Uterus (tissue), 3 donors: ENCODE measurements at regions not wholly inside any gene's neighbourhood (a gene's known extent, or its start where the extent isn't known, plus 50 kb on each side); places are given as distances from the start of the nearest gene placed in this dataset.

Experiments
- DNase-seq, 2 donors: peaks; one replicate each; pipeline ENCODE4 v3.0.0-alpha.2; 2019 to 2020
- H3K27ac ChIP-seq, 2 donors: fragments of 200-600 bp; sonication (generic); 1 replicate in 1 of 2; 2 replicates in 1 of 2; pipeline ENCODE4 v1.5.1; 2016 to 2018
- H3K27me3 ChIP-seq, 2 donors: fragments of 200-600 bp; sonication (generic); one replicate each; pipeline ENCODE4 v1.5.1; 2018 to 2019; ENCODE audit warnings: control low read depth in 1 of 2
- H3K36me3 ChIP-seq, 2 donors: fragments of 200-600 bp; sonication (generic); one replicate each; pipeline ENCODE4 v1.5.1; 2019; ENCODE audit warnings: control low read depth in 1 of 2
- H3K4me1 ChIP-seq, 2 donors: fragments of 200-600 bp; sonication (generic); one replicate each; pipeline ENCODE4 v1.5.1; 2018 to 2019; ENCODE audit warnings: control low read depth in 1 of 2
- H3K4me3 ChIP-seq, 2 donors: fragments of 200-600 bp; sonication (generic); 1 replicate in 1 of 2; 2 replicates in 1 of 2; pipeline ENCODE4 v1.5.1; 2018 to 2019; ENCODE audit warnings: mild to moderate bottlenecking in 1 of 2
- H3K9me3 ChIP-seq, 2 donors: fragments of 200-600 bp; sonication (generic); one replicate each; pipeline ENCODE4 v1.5.1; 2019; ENCODE audit warnings: control low read depth in 1 of 2
- POLR2A ChIP-seq, 2 donors: fragments of 450-650 bp; IDR thresholded peaks; one replicate each; pipeline ENCODE4 v1.6.1; 2016; ENCODE audit warnings: antibody characterized with exemption in 2 of 2, mild to moderate bottlenecking in 1 of 2, moderate library complexity in 1 of 2
- intact Hi-C: fragments of 100-400 bp; cut with DNase I; formaldehyde crosslinking; loops from one replicate; pipeline ENCODE4 v1.15.1; 2023; ENCODE audit warnings: low total_unique reads
- TF ChIP-seq, protein P1 (sequence below), 4 experiments: fragments of 200-600 bp in 2 of 4; fragments of 450-650 bp in 2 of 4; sonication (generic) in 2 of 4; IDR thresholded peaks; one replicate each; pipeline ENCODE4 v1.5.1; 2016 to 2019; ENCODE audit warnings: antibody characterized with exemption in 4 of 4, mild to moderate bottlenecking in 2 of 4, moderate library complexity in 1 of 4
- donor health status: DM: yes; HTN: yes; CAD: no.

DNA sequence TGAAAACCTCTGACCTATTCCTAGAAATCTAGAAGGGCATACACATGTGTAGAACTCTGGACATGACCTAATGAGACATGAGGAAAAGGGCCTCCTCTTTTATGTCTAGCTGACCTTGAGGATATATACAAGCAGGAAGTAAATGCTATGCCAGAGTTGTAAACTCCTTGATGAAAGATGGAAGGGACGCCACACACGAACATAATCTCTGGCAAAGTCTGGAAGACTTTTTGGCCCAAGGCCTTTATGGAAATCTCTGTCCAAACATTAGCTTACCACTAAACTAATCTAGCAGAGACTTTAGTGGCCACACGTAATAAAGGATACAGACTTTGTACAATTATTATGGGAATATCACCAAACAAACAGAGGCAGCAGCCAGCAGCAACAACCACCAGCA lies 138.1 kb upstream of the THSD7A start:
- Histone ChIP-seq H3K27me3 (no peaks in the 10 kb centered on the region), H3K4me1 (no peaks in the 10 kb centered on the region), H3K27ac (no peak overlapping the region), H3K36me3 (no peaks in the 10 kb centered on the region), H3K4me3 (no peak overlapping the region), H3K9me3 (no peaks in the 10 kb centered on the region)
- TF ChIP-seq POLR2A (IDR thresholded peaks at IDR 0.05): no peak
- intact Hi-C loops: no loop called here
- no peak for DNase-seq

DNA sequence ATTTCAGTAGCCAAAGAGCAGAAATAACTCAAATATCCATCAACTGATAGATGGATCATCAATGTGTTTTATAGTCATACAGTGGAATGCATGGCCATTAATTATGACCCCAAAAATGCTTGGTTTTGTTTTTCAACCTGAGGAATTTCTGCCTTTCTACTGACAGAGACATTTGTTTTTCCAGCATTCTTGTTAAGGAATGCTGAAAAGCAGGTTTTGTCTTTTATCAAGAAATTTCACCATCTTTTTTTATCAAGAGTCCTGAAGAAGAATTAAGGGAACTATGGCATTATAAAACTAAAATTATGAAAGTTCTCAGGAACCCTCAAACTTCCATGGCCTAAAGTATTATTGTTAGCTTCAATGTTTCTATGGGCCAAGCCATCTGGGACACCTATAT lies 153.4 kb upstream of the THSD7A start:
- Histone ChIP-seq H3K4me1 (no peaks in the 10 kb centered on the region), H3K27me3 (no peaks in the 10 kb centered on the region), H3K9me3 (no peaks in the 10 kb centered on the region), H3K27ac (no peak overlapping the region), H3K4me3 (no peak overlapping the region), H3K36me3 (no peaks in the 10 kb centered on the region)
- TF ChIP-seq, protein P1, sequence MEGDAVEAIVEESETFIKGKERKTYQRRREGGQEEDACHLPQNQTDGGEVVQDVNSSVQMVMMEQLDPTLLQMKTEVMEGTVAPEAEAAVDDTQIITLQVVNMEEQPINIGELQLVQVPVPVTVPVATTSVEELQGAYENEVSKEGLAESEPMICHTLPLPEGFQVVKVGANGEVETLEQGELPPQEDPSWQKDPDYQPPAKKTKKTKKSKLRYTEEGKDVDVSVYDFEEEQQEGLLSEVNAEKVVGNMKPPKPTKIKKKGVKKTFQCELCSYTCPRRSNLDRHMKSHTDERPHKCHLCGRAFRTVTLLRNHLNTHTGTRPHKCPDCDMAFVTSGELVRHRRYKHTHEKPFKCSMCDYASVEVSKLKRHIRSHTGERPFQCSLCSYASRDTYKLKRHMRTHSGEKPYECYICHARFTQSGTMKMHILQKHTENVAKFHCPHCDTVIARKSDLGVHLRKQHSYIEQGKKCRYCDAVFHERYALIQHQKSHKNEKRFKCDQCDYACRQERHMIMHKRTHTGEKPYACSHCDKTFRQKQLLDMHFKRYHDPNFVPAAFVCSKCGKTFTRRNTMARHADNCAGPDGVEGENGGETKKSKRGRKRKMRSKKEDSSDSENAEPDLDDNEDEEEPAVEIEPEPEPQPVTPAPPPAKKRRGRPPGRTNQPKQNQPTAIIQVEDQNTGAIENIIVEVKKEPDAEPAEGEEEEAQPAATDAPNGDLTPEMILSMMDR (IDR thresholded peaks at IDR 0.05): no peak
- no peak for TF ChIP-seq POLR2A (IDR thresholded peaks at IDR 0.05)
- DNase-seq: no peak
- intact Hi-C loops: no loop called here

DNA sequence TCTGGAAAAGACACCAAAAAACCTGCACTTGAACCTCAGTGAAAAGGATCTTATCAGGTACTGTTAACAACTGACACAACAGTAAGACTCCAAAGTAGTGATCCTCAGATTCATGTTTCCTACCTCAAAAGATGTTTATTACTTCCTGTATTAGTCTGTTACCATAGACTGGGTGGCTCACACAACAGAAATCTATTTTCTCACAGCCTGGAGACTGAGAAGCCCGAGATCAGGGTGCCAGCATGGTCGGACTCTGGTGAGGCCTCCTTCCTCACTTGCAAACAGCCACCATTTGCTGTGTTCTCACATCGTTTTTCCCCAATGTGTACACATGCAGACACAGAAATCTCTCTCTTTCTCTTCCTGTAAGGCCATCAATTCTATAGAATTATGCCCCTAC lies 154.0 kb upstream of the THSD7A start:
- Histone ChIP-seq H3K27me3 (no peaks in the 10 kb centered on the region), H3K36me3 (no peaks in the 10 kb centered on the region), H3K4me1 (no peaks in the 10 kb centered on the region), H3K27ac (no peak overlapping the region), H3K9me3 (no peaks in the 10 kb centered on the region), H3K4me3 (no peak overlapping the region)
- intact Hi-C loops: no loop called here
- no peak for TF ChIP-seq POLR2A (IDR thresholded peaks at IDR 0.05)
- TF ChIP-seq, protein P1 (IDR thresholded peaks at IDR 0.05): no peak
- DNase-seq: no peak

DNA sequence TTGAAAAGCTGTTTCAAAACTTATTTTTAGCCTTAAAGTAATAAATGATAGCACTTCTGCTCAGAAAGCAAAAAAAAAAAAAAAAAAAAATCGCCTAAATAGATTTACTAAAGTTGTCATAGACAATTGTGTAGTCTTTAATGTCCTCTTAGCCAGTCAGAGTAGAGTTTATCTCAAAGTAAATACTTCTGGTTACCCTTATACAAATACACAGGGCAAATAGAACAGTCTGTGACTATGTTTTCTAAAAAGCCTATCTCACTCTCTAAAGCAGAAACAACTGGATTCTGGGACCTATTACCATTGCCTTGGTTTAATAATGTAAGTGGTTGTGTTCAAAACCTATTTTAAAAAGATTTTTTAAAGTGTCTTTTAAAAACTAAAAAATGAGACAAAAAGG lies 156.2 kb upstream of the THSD7A start:
- Histone ChIP-seq H3K36me3 (no peaks in the 10 kb centered on the region), H3K27ac (no peak overlapping the region), H3K27me3 (no peaks in the 10 kb centered on the region), H3K4me3 (no peak overlapping the region), H3K9me3 (no peaks in the 10 kb centered on the region), H3K4me1 (no peaks in the 10 kb centered on the region)
- TF ChIP-seq, protein P1 (IDR thresholded peaks at IDR 0.05): no peak
- no peak for TF ChIP-seq POLR2A (IDR thresholded peaks at IDR 0.05)
- DNase-seq: no peak
- intact Hi-C loops: no loop called here

DNA sequence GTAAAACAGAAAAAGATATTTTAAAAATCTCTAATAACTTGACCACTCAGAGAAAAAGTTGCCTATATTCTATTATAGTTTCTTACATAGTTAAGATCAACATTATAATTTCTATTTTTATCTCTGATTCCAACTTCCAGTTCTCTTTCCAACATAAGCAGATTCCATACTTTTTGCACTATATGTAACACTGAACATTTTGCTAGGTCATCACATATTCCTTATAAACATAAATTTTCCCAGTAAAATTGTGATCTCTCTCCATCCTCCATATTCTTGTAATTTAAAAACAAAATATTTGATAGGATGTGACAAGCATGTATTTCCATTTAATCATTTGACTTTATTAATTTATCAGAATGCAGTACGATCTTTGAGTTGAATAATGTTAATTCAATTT lies 170.4 kb upstream of the THSD7A start:
- no peak for TF ChIP-seq POLR2A (IDR thresholded peaks at IDR 0.05)
- TF ChIP-seq, protein P1 (IDR thresholded peaks at IDR 0.05): no peak
- no peak for DNase-seq
- no peaks in the 10 kb centered on the region for H3K36me3 ChIP-seq
- H3K27ac ChIP-seq: no peak overlapping the region
- no peaks in the 10 kb centered on the region for H3K9me3 ChIP-seq
- no peaks in the 10 kb centered on the region for H3K27me3 ChIP-seq
- intact Hi-C loops: no loop called here
- no peaks in the 10 kb centered on the region for H3K4me1 ChIP-seq
- H3K4me3 ChIP-seq: no peak overlapping the region

DNA sequence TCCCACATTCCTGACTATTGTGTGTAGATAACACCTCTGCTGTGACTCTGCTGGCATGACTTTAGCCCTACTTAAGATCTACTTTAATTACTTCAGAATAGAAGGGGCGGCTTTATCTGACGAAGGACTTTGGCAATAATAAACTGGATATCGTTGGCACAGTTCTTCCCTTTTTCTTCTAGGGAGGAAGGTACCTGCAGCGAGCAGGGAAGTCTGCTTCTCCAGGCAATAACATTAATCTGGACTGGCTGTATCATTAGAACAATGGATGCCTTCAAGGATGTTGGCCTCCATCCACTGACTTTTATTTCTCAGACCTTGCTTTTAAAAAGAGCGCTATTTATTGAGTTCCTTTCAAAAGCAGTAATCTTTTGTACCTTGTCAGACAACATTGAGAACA lies 172.6 kb upstream of the THSD7A start:
- DNase-seq: no peak
- intact Hi-C loops: no loop called here
- H3K4me1 ChIP-seq: no peaks in the 10 kb centered on the region
- TF ChIP-seq POLR2A (IDR thresholded peaks at IDR 0.05): no peak
- TF ChIP-seq, protein P1 (IDR thresholded peaks at IDR 0.05): no peak
- H3K4me3 ChIP-seq: no peak overlapping the region
- no peak overlapping the region for H3K27ac ChIP-seq
- no peaks in the 10 kb centered on the region for H3K9me3 ChIP-seq
- no peaks in the 10 kb centered on the region for H3K27me3 ChIP-seq
- H3K36me3 ChIP-seq: no peaks in the 10 kb centered on the region
